Endothelial cell of umbilical vein (primary cell): ENCODE measurements at regions not wholly inside any gene's neighbourhood (a gene's known extent, or its start where the extent isn't known, plus 50 kb on each side); places are given as distances from the start of the nearest gene placed in this dataset.

Experiments
- BruUV-seq: library from RNA; stranded (reverse); fragments of 400-500 nt; replicated peaks from 2 replicates; lab custom pipeline; 2021; lab: Mats Ljungman, UMichigan
- CTCF ChIA-PET: fragments of 300-600, 350-600 bp; sonication (Branson Sonifier 250); formaldehyde crosslinking; loops from one replicate; lab custom pipeline; 2021; ENCODE audit warnings: antibody characterized with exemption, inconsistent platforms; lab: Charles Lee
- POLR2A ChIA-PET: fragments of 300-600, 350-600 bp; sonication (Branson Sonifier 250); formaldehyde crosslinking; loops from one replicate; lab custom pipeline; 2021; ENCODE audit warnings: antibody characterized with exemption, inconsistent platforms; lab: Charles Lee
- DNase-seq: peaks from one replicate; pipeline ENCODE4 v3.0.0-alpha.2; 2011; ENCODE audit warnings: low read depth, low spot score
- FAIRE-seq: peaks from 2 replicates; lab custom pipeline; 2011; peaks lifted over from hg19 to GRCh38; lab: Jason Lieb, UNC
- H2AFZ ChIP-seq: 2 replicates; pipeline ENCODE4 v1.6.0; 2012; ENCODE audit warnings: low read depth, low read length, control low read depth, inconsistent platforms
- H3K27ac ChIP-seq: 2 replicates; pipeline ENCODE4 v1.5.1; 2011; ENCODE audit warnings: low read depth, mild to moderate bottlenecking, control low read depth, low read length, moderate library complexity; ENCODE audit not compliant: insufficient read depth
- H3K27me3 ChIP-seq, 2 experiments: 2 replicates each; pipeline versions ENCODE4 v1.6.0 to v1.6.1; 2011; ENCODE audit warnings: low read length in 2 of 2, mixed read lengths in 1 of 2; ENCODE audit not compliant: control insufficient read depth in 2 of 2, insufficient read depth in 2 of 2
- H3K36me3 ChIP-seq, 2 experiments: 2 replicates in 1 of 2; 3 replicates in 1 of 2; pipeline ENCODE4 v1.5.1; 2011; ENCODE audit warnings: low read length in 2 of 2, mild to moderate bottlenecking in 1 of 2, moderate library complexity in 1 of 2; ENCODE audit not compliant: control insufficient read depth in 2 of 2, insufficient read depth in 2 of 2; ENCODE audit errors: extremely low read depth in 1 of 2
- H3K4me1 ChIP-seq: 3 replicates; pipeline ENCODE4 v1.5.1; 2011; ENCODE audit warnings: mild to moderate bottlenecking, low read length; ENCODE audit not compliant: control insufficient read depth, insufficient read depth; ENCODE audit errors: extremely low read depth
- H3K4me2 ChIP-seq: 2 replicates; pipeline ENCODE4 v1.6.1; 2011; ENCODE audit warnings: low read length, control low read depth, mixed read lengths; ENCODE audit not compliant: insufficient read depth
- H3K4me3 ChIP-seq, 3 experiments: fragments of 200-600 bp in 1 of 3; sonication (generic), shearing (Covaris generic) in 1 of 3; replicated peaks in 1 of 3; 2 replicates each; pipeline ENCODE4 v1.5.1; 2011 to 2016; ENCODE audit warnings: control low read depth in 3 of 3, low read length in 3 of 3, mild to moderate bottlenecking in 2 of 3, inconsistent platforms in 1 of 3, low read depth in 1 of 3, moderate library complexity in 1 of 3; ENCODE audit not compliant: insufficient read depth in 1 of 3
- H3K79me2 ChIP-seq: 2 replicates; pipeline ENCODE4 v1.6.0; 2012; ENCODE audit warnings: low read length, inconsistent platforms; ENCODE audit not compliant: control insufficient read depth, insufficient read depth
- H3K9ac ChIP-seq: replicated peaks from 2 replicates; pipeline ENCODE3; 2011; ENCODE audit warnings: low read length, control low read depth; ENCODE audit not compliant: insufficient read depth; ENCODE audit errors: extremely low read depth
- H3K9me1 ChIP-seq: replicated peaks from 3 replicates; pipeline ENCODE4 v1.6.0; 2011; ENCODE audit warnings: mild to moderate bottlenecking, low read length; ENCODE audit not compliant: control insufficient read depth, insufficient read depth; ENCODE audit errors: extremely low read depth
- H3K9me3 ChIP-seq: replicated peaks from 2 replicates; pipeline ENCODE4 v1.5.1; 2012; ENCODE audit warnings: low read length, inconsistent platforms; ENCODE audit not compliant: control insufficient read depth, insufficient read depth
- H4K20me1 ChIP-seq: replicated peaks from 2 replicates; pipeline ENCODE3; 2011; ENCODE audit warnings: mild to moderate bottlenecking, low read length; ENCODE audit not compliant: control insufficient read depth, insufficient read depth; ENCODE audit errors: extremely low read depth
- CTCF ChIP-seq, 2 donors: IDR thresholded peaks; 1 replicate in 1 of 2; 2 replicates in 1 of 2; pipeline ENCODE4 v1.5.1; 2011; ENCODE audit warnings: low read length in 2 of 2, mild to moderate bottlenecking in 2 of 2, moderate library complexity in 2 of 2, control low read depth in 1 of 2, inconsistent platforms in 1 of 2, low read depth in 1 of 2; ENCODE audit not compliant: insufficient read depth in 1 of 2; ENCODE audit errors: extremely low read depth in 1 of 2
- EZH2 ChIP-seq: IDR thresholded peaks from 2 replicates; pipeline ENCODE4 v1.6.1; 2012; ENCODE audit warnings: borderline replicate concordance, low read depth, mild to moderate bottlenecking, moderate library complexity, low read length, inconsistent platforms; ENCODE audit not compliant: severe bottlenecking
- FOS ChIP-seq: IDR thresholded peaks from 2 replicates; pipeline ENCODE4 v1.6.1; 2011; ENCODE audit warnings: mild to moderate bottlenecking, low read length, moderate library complexity, borderline replicate concordance; ENCODE audit not compliant: insufficient read depth
- GATA2 ChIP-seq: IDR thresholded peaks from 2 replicates; pipeline ENCODE4 v1.7.0; 2011; ENCODE audit warnings: low read depth, mild to moderate bottlenecking, moderate library complexity, mixed read lengths, low read length; ENCODE audit not compliant: insufficient read length, insufficient read depth
- JUN ChIP-seq: IDR thresholded peaks from 2 replicates; pipeline ENCODE4 v1.6.1; 2011; ENCODE audit warnings: borderline replicate concordance, low read depth; ENCODE audit not compliant: insufficient read length, insufficient read depth
- MAX ChIP-seq: IDR thresholded peaks from 2 replicates; pipeline ENCODE4 v1.6.1; 2011; ENCODE audit not compliant: insufficient read depth, insufficient read length
- MYC ChIP-seq: IDR thresholded peaks from one replicate; pipeline ENCODE4 v1.6.1; 2011; ENCODE audit warnings: mild to moderate bottlenecking, low read depth, low read length
- POLR2A ChIP-seq: IDR thresholded peaks from 2 replicates; pipeline ENCODE4 v1.6.1; 2012; ENCODE audit warnings: low read depth, mild to moderate bottlenecking, control low read depth, low read length
- POLR2AphosphoS5 ChIP-seq: IDR thresholded peaks from 2 replicates; pipeline ENCODE4 v1.6.1; 2012; ENCODE audit warnings: low read depth, mild to moderate bottlenecking, control low read depth, low read length, moderate library complexity; ENCODE audit not compliant: insufficient read depth
- dilution Hi-C: fragments of 300-500 bp; cut with MboI; formaldehyde crosslinking; loops from one replicate; pipeline ENCODE4 v1.15.0; 2019; ENCODE audit warnings: low sequenced_read_pairs; ENCODE audit not compliant: extremely low pct_ligation_motif_present
- intact Hi-C: fragments of 100-400 bp; cut with micrococcal nuclease; formaldehyde crosslinking; loops from one replicate; pipeline ENCODE4 v1.10.0; 2022

GRCh38 chrX:96453139-96453538 lies 231.5 kb upstream of the DIAPH2 start:
- intact Hi-C loops, result no loop called here
- no peaks in the 10 kb centered on the region for H3K27me3 ChIP-seq

More at GRCh38 chrX:96453139-96453538, 231.5 kb upstream of the DIAPH2 start:
- Histone ChIP-seq H3K36me3 (no peaks in the 10 kb centered on the region), H3K27ac (no peak overlapping the region), H3K4me2 (no peak overlapping the region), H2AFZ (no peak overlapping the region), H3K9me1 (no peaks in the 10 kb centered on the region), H3K4me3 (no peak overlapping the region), H3K79me2 (no peaks in the 10 kb centered on the region), H4K20me1 (no peaks in the 10 kb centered on the region), H3K4me1 (no peaks in the 10 kb centered on the region), H3K9me3 (no peaks in the 10 kb centered on the region), H3K9ac (no peak overlapping the region)
- BruUV-seq, result no TSS peak
- no peak for TF ChIP-seq POLR2AphosphoS5
- TF ChIP-seq GATA2, result no peak
- TF ChIP-seq MAX, result no peak
- no peak for TF ChIP-seq FOS
- no peak for TF ChIP-seq POLR2A
- no peak for TF ChIP-seq JUN
- TF ChIP-seq MYC, result no peak
- no peak for TF ChIP-seq CTCF (IDR thresholded peaks at IDR 0.05; ENCODE audit: extremely low read depth in 1 of 2, insufficient read depth in 1 of 2, low read depth in 1 of 2, low read length in 2 of 2)
- TF ChIP-seq EZH2, result no peak
- DNase-seq (no peak), FAIRE-seq (no peak)
- dilution Hi-C loops, result no loop called here
- POLR2A ChIA-PET, result no interaction called here
- CTCF ChIA-PET, result no interaction called here
